Vagina (tissue), 2 donors: ENCODE measurements at regions not wholly inside any gene's neighbourhood (a gene's known extent, or its start where the extent isn't known, plus 50 kb on each side); places are given as distances from the start of the nearest gene placed in this dataset.

Experiments
- DNase-seq, 2 donors: peaks; one replicate each; pipeline ENCODE4 v3.0.0-alpha.2; 2017; ENCODE audit errors: extremely low spot score in 2 of 2
- H3K27ac ChIP-seq: fragments of 200-600 bp; sonication (generic); one replicate; pipeline ENCODE4 v1.5.1; 2019
- H3K27me3 ChIP-seq: fragments of 200-600 bp; sonication (generic); one replicate; pipeline ENCODE4 v1.5.1; 2019
- H3K36me3 ChIP-seq, 2 donors: fragments of 200-600 bp; sonication (generic); one replicate each; pipeline ENCODE4 v1.5.1; 2017 to 2019
- H3K4me1 ChIP-seq: fragments of 200-600 bp; sonication (generic); one replicate; pipeline ENCODE4 v1.5.1; 2019
- H3K4me3 ChIP-seq, 2 donors: fragments of 200-600 bp; sonication (generic); 1 replicate in 1 of 2; 2 replicates in 1 of 2; pipeline ENCODE4 v1.5.1; 2016 to 2019
- H3K9me3 ChIP-seq: fragments of 200-600 bp; sonication (generic); one replicate; pipeline ENCODE4 v1.5.1; 2019
- CTCF ChIP-seq, 3 experiments: fragments of 450-650 bp in 2 of 3; fragments of 200-600 bp in 1 of 3; sonication (generic) in 1 of 3; IDR thresholded peaks; one replicate each; pipeline ENCODE4 v1.5.1; 2017 to 2019; ENCODE audit warnings: antibody characterized with exemption in 3 of 3, mild to moderate bottlenecking in 2 of 3, moderate library complexity in 2 of 3
- POLR2A ChIP-seq, 2 donors: fragments of 450-650 bp; IDR thresholded peaks; one replicate each; pipeline ENCODE4 v1.6.1; 2017; ENCODE audit warnings: antibody characterized with exemption in 2 of 2, mild to moderate bottlenecking in 2 of 2, moderate library complexity in 2 of 2
- POLR2AphosphoS5 ChIP-seq, 2 donors: sonication (generic); formaldehyde crosslinking; IDR thresholded peaks; one replicate each; pipeline ENCODE4 v1.9.0; 2017; ENCODE audit warnings: antibody characterized with exemption in 2 of 2, mild to moderate bottlenecking in 2 of 2, low read depth in 1 of 2; ENCODE audit not compliant: insufficient read depth in 1 of 2
- intact Hi-C: fragments of 100-400 bp; cut with DNase I; formaldehyde crosslinking; loops from one replicate; pipeline ENCODE4 v1.15.1; 2023

DNA sequence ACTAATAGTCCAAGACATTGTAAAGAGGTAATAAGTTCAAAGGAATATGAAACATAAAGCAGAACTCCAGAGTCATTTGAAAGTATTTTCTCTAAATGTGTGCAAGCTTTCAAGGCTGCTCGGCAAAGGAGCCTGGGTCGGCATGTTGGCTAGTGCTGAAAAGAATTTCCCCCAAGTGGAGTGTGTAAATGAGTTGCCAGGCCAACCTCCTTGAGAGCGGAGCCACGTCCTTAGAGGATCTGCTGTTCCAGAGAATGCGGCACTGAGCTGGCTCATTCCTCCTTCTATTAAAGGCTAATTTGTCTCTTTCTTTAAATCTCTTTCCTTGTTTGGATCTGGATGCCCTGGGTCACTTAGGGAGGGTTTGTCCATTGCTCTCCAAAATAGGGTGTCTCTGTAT lies 127.5 kb downstream of the RDH14 start:
- H3K27me3 ChIP-seq, result no peaks in the 10 kb centered on the region
- intact Hi-C loops, result loop anchor here (10.0 kb wide), 1 partner anchor 932 kb away; no protein-coding TSS in a partner anchor
- TF ChIP-seq POLR2A (IDR thresholded peaks at IDR 0.05) (no peak), CTCF (IDR thresholded peaks at IDR 0.05) (no peak), POLR2AphosphoS5 (IDR thresholded peaks at IDR 0.05; ENCODE audit: insufficient read depth in 1 of 2, low read depth in 1 of 2) (no peak)
- no peak overlapping the region for H3K4me3 ChIP-seq
- H3K9me3 ChIP-seq, result no peaks in the 10 kb centered on the region
- no peak overlapping the region for H3K27ac ChIP-seq
- peaks cover 8% of the 10 kb centered on the region for H3K4me1 ChIP-seq
- no peak for DNase-seq
- H3K36me3 ChIP-seq, result no peaks in the 10 kb centered on the region

GRCh38 chr2:18430996-18431748 lies 129.3 kb downstream of the RDH14 start:
- no peak overlapping the region for H3K27ac ChIP-seq
- peaks cover under 1% of the 10 kb centered on the region for H3K4me1 ChIP-seq
- no peaks in the 10 kb centered on the region for H3K9me3 ChIP-seq
- no peak for TF ChIP-seq POLR2AphosphoS5 (IDR thresholded peaks at IDR 0.05; ENCODE audit: insufficient read depth in 1 of 2, low read depth in 1 of 2)
- TF ChIP-seq CTCF (IDR thresholded peaks at IDR 0.05), result no peak
- no peak for TF ChIP-seq POLR2A (IDR thresholded peaks at IDR 0.05)
- no peaks in the 10 kb centered on the region for H3K36me3 ChIP-seq
- intact Hi-C loops, result loop anchor here (10.0 kb wide), 1 partner anchor 934 kb away; no protein-coding TSS in a partner anchor
- no peaks in the 10 kb centered on the region for H3K27me3 ChIP-seq
- no peak overlapping the region for H3K4me3 ChIP-seq
- DNase-seq, result no peak

- no peaks in the 10 kb centered on the region for H3K36me3 ChIP-seq
- DNase-seq, result no peak
- H3K4me1 ChIP-seq, result no peaks in the 10 kb centered on the region
- intact Hi-C loops, result no loop called here
- no peaks in the 10 kb centered on the region for H3K27me3 ChIP-seq
- H3K9me3 ChIP-seq, result no peaks in the 10 kb centered on the region
- no peak overlapping the region for H3K27ac ChIP-seq
- no peak for TF ChIP-seq POLR2AphosphoS5 (IDR thresholded peaks at IDR 0.05; ENCODE audit: insufficient read depth in 1 of 2, low read depth in 1 of 2)
- TF ChIP-seq CTCF (IDR thresholded peaks at IDR 0.05), result no peak
- TF ChIP-seq POLR2A (IDR thresholded peaks at IDR 0.05), result no peak
- H3K4me3 ChIP-seq, result no peak overlapping the region
Observed at GRCh38 chr2:18428516-18428915, 131.9 kb downstream of the RDH14 start.

DNA sequence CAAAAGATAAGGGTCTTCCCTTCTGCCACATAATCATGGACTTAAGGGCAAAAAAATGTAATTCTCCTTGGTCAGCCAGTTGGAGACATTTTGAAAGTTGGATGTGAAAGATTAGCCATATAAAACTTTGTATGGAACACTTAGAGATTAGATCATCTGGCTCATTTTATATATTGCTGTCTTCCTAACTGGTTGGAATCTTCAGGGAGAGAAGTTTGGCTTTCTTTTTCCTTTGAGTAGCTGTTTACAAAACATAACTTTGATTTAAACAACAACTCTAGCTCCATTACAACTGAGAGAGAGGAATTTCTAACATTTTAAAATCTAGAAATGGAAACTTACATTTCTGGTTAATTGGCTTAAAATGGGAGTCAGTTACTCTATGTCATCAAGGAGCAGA lies 132.7 kb downstream of the RDH14 start:
- no peaks in the 10 kb centered on the region for H3K27me3 ChIP-seq
- H3K4me3 ChIP-seq, result no peak overlapping the region
- no peaks in the 10 kb centered on the region for H3K9me3 ChIP-seq
- H3K36me3 ChIP-seq, result no peaks in the 10 kb centered on the region
- TF ChIP-seq CTCF (IDR thresholded peaks at IDR 0.05), result no peak
- TF ChIP-seq POLR2AphosphoS5 (IDR thresholded peaks at IDR 0.05; ENCODE audit: insufficient read depth in 1 of 2, low read depth in 1 of 2), result no peak
- TF ChIP-seq POLR2A (IDR thresholded peaks at IDR 0.05), result no peak
- DNase-seq, result no peak
- no peaks in the 10 kb centered on the region for H3K4me1 ChIP-seq
- intact Hi-C loops, result no loop called here
- no peak overlapping the region for H3K27ac ChIP-seq

DNA sequence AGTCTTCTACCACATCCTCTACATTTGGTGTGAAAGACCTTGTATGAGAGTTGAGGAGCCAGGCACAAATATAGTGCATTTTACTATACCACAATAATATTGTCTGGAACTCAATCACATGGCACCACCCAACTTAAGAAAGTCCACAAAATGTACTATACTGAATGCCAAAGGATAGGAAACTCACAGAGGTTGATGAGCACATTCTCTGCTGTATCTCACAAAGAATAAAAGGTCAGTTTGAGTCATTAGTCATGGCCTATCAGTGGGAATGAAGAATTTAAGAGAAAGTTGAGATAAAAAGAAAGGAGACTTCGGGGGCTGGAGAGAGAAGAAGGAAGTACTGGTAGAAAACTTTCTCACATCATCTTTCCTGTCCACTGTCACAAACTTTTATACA lies 134.3 kb downstream of the RDH14 start:
- no peaks in the 10 kb centered on the region for H3K4me1 ChIP-seq
- no peak for TF ChIP-seq POLR2AphosphoS5 (IDR thresholded peaks at IDR 0.05; ENCODE audit: insufficient read depth in 1 of 2, low read depth in 1 of 2)
- no peak for TF ChIP-seq CTCF (IDR thresholded peaks at IDR 0.05)
- no peaks in the 10 kb centered on the region for H3K27me3 ChIP-seq
- H3K36me3 ChIP-seq, result no peaks in the 10 kb centered on the region
- intact Hi-C loops, result no loop called here
- H3K27ac ChIP-seq, result no peak overlapping the region
- no peak overlapping the region for H3K4me3 ChIP-seq
- no peaks in the 10 kb centered on the region for H3K9me3 ChIP-seq
- no peak for DNase-seq
